ENCODE measurements at regions not wholly inside any gene's neighbourhood (a gene's known extent, or its start where the extent isn't known, plus 50 kb on each side); places are given as distances from the start of the nearest gene placed in this dataset.

DNA sequence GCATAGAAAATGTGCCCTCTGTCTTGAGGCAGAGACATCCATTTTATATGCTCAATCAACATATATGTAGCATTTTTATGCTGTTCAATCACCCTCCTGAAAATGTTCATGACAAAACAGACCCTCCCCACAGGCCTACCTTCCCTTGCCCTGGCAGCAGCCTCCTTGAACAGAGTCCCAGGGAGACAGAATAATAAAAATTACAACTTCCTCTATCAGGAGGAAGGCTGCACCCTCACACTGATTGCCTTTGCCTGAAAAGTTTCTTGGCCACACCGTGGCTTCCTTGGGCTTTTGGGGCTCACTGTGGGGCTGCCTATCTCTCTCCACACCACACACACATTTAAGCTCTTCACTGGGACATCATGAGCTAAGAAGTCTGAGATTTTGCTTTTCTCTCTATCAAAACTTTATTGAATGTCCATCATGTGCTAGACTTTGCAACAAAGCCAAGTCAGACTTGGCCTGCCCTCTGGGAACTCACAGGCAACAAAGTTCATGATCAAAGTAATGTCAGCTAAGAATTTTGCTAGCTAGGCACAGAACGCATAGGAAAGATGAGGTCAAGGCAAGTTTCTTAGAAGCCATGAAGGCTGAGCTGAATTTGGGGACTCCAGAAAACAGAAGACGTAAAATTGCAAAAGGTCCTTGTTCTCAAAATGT is 101.6 kb downstream of the BCL2L11 start:
- H3K36me3 ChIP-seq, result no peaks in the 10 kb centered on the region
- TF ChIP-seq POLR2AphosphoS5 (IDR thresholded peaks at IDR 0.05) (no peak), POLR2A (IDR thresholded peaks at IDR 0.05) (no peak), EP300 (IDR thresholded peaks at IDR 0.05) (no peak)
- TF ChIP-seq, protein P1, sequence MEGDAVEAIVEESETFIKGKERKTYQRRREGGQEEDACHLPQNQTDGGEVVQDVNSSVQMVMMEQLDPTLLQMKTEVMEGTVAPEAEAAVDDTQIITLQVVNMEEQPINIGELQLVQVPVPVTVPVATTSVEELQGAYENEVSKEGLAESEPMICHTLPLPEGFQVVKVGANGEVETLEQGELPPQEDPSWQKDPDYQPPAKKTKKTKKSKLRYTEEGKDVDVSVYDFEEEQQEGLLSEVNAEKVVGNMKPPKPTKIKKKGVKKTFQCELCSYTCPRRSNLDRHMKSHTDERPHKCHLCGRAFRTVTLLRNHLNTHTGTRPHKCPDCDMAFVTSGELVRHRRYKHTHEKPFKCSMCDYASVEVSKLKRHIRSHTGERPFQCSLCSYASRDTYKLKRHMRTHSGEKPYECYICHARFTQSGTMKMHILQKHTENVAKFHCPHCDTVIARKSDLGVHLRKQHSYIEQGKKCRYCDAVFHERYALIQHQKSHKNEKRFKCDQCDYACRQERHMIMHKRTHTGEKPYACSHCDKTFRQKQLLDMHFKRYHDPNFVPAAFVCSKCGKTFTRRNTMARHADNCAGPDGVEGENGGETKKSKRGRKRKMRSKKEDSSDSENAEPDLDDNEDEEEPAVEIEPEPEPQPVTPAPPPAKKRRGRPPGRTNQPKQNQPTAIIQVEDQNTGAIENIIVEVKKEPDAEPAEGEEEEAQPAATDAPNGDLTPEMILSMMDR (IDR thresholded peaks at IDR 0.05), result no peak
- H3K4me3 ChIP-seq, result no peak overlapping the region
- WGBS, 5 donors, result 74 to 92% (median 86%) methylated on average over 3 of the region's 3 CpGs
- no peaks in the 10 kb centered on the region for H3K27me3 ChIP-seq
- H3K9me3 ChIP-seq, result no peaks in the 10 kb centered on the region
- no peak overlapping the region for H3K27ac ChIP-seq
- intact Hi-C loops (cut with DNase I; ENCODE audit: low total_unique reads), result no loop called here
- no peak for DNase-seq
- no peaks in the 10 kb centered on the region for H3K4me1 ChIP-seq

DNA sequence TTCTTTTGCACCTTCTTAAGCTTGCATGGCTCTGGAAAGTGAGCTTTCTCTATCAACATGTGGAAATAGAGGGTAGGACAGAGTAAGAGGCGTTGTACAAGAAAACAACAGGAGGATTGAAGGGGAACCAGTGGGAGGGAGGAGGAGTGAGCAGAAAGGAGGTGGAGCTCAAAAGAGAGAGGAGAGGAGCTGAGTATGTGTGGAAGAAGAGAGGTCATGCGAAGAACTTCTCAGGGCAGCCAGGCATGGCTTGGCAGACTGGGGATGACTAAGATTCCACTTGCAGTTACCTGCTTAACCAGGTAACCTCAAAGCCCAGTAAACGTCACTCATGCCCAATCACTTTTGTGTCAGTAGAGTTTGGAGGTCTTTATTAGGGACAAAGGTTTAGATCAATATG is 105.1 kb downstream of the BCL2L11 start:
- intact Hi-C loops (cut with DNase I; ENCODE audit: low total_unique reads), result no loop called here
- 83 to 94% (median 89%) methylated on average over 3 of the region's 3 CpGs for WGBS, 5 donors
- no peaks in the 10 kb centered on the region for H3K36me3 ChIP-seq
- H3K9me3 ChIP-seq, result no peaks in the 10 kb centered on the region
- no peaks in the 10 kb centered on the region for H3K4me1 ChIP-seq
- DNase-seq, result no peak
- H3K27me3 ChIP-seq, result no peaks in the 10 kb centered on the region
- no peak for TF ChIP-seq EP300 (IDR thresholded peaks at IDR 0.05)
- TF ChIP-seq POLR2AphosphoS5 (IDR thresholded peaks at IDR 0.05), result no peak
- TF ChIP-seq, protein P1 (IDR thresholded peaks at IDR 0.05), result no peak
- no peak for TF ChIP-seq POLR2A (IDR thresholded peaks at IDR 0.05)
- no peak overlapping the region for H3K4me3 ChIP-seq
- no peak overlapping the region for H3K27ac ChIP-seq

DNA sequence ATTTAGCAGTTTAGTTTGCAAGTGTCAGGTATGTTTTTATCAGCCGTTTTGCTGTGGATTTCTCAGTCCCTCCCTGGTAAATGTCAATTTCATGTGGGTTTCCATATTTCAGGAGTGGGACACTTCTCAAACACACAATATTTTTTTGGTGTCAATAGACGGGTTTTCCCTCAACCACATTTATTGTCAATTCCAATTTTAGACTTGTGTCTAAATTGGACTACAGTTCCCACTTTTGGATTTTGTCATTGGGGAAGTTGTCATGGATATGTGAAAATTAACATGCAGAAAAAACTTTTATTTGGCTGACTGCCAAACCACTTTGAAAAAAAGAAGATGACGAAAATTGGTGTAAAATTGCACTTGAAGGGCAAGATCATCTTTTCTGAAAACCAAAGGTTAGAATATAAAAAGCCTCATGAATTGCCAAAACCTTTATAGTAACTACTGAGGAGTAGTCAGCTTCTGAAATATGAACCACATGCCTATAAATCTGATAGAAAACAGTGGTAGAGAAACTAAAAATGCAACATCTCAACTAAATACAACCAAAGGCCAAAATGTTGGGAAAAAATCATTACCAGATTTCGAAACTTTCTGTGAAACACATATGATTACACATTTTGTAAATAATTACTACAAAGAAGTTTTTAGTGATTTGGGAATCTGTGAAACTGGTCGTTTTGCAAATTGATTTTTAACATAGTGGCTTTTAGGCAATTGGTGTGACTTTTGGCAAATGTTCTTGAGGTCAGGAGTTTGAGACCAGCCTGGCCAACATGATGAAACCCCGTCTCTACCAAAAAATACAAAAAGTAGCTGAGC is 106.4 kb downstream of the BCL2L11 start:
- TF ChIP-seq EP300 (IDR thresholded peaks at IDR 0.05) (no peak), POLR2A (IDR thresholded peaks at IDR 0.05) (no peak), POLR2AphosphoS5 (IDR thresholded peaks at IDR 0.05) (no peak)
- TF ChIP-seq, protein P1 (IDR thresholded peaks at IDR 0.05), result no peak
- Histone ChIP-seq H3K4me3 (no peak overlapping the region), H3K9me3 (no peaks in the 10 kb centered on the region), H3K4me1 (no peaks in the 10 kb centered on the region), H3K27me3 (no peaks in the 10 kb centered on the region), H3K36me3 (no peaks in the 10 kb centered on the region), H3K27ac (no peak overlapping the region)
- no peak for DNase-seq
- WGBS, 5 donors, result 66 to 72% (median 69%) methylated on average over 6 of the region's 6 CpGs
- intact Hi-C loops (cut with DNase I; ENCODE audit: low total_unique reads), result no loop called here

DNA sequence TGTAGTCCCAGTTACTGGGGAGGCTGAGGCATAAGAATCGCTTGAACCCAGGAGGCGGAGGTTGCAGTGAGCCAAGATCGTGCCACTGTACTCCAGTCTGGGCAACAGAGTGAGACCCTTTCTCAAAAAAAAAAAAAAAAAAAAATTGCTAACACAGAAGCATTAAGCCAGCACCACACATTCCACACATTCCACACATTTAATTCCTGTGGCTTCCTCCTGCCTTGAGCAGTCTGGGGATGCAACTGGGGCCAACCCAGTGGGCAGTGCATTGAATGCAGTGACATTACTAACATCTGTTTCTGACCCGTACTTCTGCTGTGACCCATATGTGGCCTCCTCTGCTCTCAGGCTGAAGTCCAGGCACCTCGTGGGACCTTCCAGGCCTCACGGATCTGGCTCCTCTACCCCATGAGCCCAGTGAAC is 107.0 kb downstream of the BCL2L11 start:
- Histone ChIP-seq H3K27ac (no peak overlapping the region), H3K4me3 (no peak overlapping the region), H3K9me3 (no peaks in the 10 kb centered on the region), H3K27me3 (no peaks in the 10 kb centered on the region), H3K36me3 (no peaks in the 10 kb centered on the region), H3K4me1 (no peaks in the 10 kb centered on the region)
- TF ChIP-seq POLR2AphosphoS5 (IDR thresholded peaks at IDR 0.05) (no peak), EP300 (IDR thresholded peaks at IDR 0.05) (no peak), POLR2A (IDR thresholded peaks at IDR 0.05) (no peak)
- TF ChIP-seq, protein P1 (IDR thresholded peaks at IDR 0.05), result no peak
- DNase-seq, result no peak
- intact Hi-C loops (cut with DNase I; ENCODE audit: low total_unique reads), result no loop called here
- WGBS, 5 donors, result 72 to 83% (median 78%) methylated on average over 6 of the region's 6 CpGs

All from stomach (tissue), 8 donors.